ENCODE measurements at regions not wholly inside any gene's neighbourhood (a gene's known extent, or its start where the extent isn't known, plus 50 kb on each side); places are given as distances from the start of the nearest gene placed in this dataset.

- TF ChIP-seq ZFX (IDR thresholded peaks at IDR 0.05) (no peak), CTCF (conservative IDR thresholded peaks at IDR 0.05) (no peak)
These were observed 629.1 kb upstream of the ADARB2 start for GRCh38 chr10:2366264-2366931.

GRCh38 chr10:2362331-2362730, 625.0 kb upstream of the ADARB2 start:
- H3K27ac ChIP-seq, result no peak overlapping the region
- TF ChIP-seq ZFX (IDR thresholded peaks at IDR 0.05), result no peak
- no peak for TF ChIP-seq CTCF (conservative IDR thresholded peaks at IDR 0.05)

More at GRCh38 chr10:2366264-2366931, 629.1 kb upstream of the ADARB2 start:
- no peak overlapping the region for H3K27ac ChIP-seq

GRCh38 chr10:2358586-2358985, 621.3 kb upstream of the ADARB2 start:
- TF ChIP-seq CTCF (conservative IDR thresholded peaks at IDR 0.05) (no peak), ZFX (IDR thresholded peaks at IDR 0.05) (no peak)
- no peak overlapping the region for H3K27ac ChIP-seq

- no peak for TF ChIP-seq ZFX (IDR thresholded peaks at IDR 0.05)
- H3K27ac ChIP-seq, result no peak overlapping the region
These were observed 619.3 kb upstream of the ADARB2 start for GRCh38 chr10:2356670-2357069.

- TF ChIP-seq ZFX (IDR thresholded peaks at IDR 0.05), result no peak
These were observed 614.2 kb upstream of the ADARB2 start for GRCh38 chr10:2351566-2351965.

GRCh38 chr10:2342206-2342605, 604.9 kb upstream of the ADARB2 start:
- TF ChIP-seq CTCF (conservative IDR thresholded peaks at IDR 0.05), result no peak
- no peak for TF ChIP-seq ZFX (IDR thresholded peaks at IDR 0.05)
- H3K27ac ChIP-seq, result no peak overlapping the region

More at GRCh38 chr10:2351566-2351965, 614.2 kb upstream of the ADARB2 start:
- no peak overlapping the region for H3K27ac ChIP-seq

GRCh38 chr10:2340831-2341647, 603.7 kb upstream of the ADARB2 start:
- no peak overlapping the region for H3K27ac ChIP-seq
- no peak for TF ChIP-seq ZFX (IDR thresholded peaks at IDR 0.05)
- TF ChIP-seq CTCF (conservative IDR thresholded peaks at IDR 0.05), result no peak

GRCh38 chr10:2335626-2336025, 598.3 kb upstream of the ADARB2 start:
- H3K27ac ChIP-seq, result no peak overlapping the region
- TF ChIP-seq CTCF (conservative IDR thresholded peaks at IDR 0.05) (no peak), ZFX (IDR thresholded peaks at IDR 0.05) (no peak)

Data from C4-2B (cell line).